GM19351 (cell line): ENCODE measurements at regions not wholly inside any gene's neighbourhood (a gene's known extent, or its start where the extent isn't known, plus 50 kb on each side); places are given as distances from the start of the nearest gene placed in this dataset.

Source experiments
- ATAC-seq: cut with Tn5 transposase; IDR thresholded peaks from one replicate; pipeline ENCODE4 v1.9.1; 2021; ENCODE audit warnings: mild to moderate bottlenecking, moderate library complexity; ENCODE audit not compliant: unreplicated experiment

DNA sequence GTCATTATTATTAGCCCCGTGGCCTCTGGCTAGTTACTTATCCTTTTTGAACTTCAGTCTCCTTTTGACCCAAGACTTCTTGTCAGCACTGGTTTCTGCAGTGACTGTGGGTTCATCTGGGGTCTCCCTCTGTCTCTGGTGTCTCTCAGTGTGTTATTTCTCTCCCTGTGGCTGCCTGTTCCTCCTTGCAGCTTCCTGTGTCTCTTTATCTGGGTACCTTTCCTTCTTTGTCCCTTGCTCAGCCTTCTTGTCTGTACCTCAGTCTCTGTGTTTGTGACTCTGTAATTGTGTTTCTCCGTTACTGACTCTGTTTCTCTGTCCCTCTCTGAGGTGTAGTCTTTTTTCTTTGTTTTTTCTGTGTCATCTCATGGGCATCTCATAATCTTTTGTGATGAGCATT is 102.6 kb upstream of the CDH11 start:
- ATAC-seq, result no peak

DNA sequence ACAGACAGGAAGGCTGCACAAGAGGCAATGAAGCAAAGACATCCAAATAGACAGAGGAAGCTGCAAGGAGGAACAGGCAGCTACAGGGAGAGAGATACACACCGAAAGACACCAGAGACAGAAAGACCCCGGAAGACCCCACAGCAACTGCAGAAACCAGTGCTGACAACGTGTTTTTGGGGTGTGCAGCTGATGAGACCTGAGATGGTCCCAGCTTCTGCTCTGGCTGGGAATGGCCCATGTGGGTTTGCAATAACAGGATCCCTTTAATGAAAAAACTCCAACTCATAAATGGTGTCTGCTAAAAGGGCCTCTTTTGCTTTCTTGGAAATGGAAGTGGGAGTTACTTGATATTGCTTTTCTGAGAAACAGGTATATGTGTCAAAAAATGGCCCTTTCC is 101.5 kb upstream of the CDH11 start:
- ATAC-seq, result no peak

DNA sequence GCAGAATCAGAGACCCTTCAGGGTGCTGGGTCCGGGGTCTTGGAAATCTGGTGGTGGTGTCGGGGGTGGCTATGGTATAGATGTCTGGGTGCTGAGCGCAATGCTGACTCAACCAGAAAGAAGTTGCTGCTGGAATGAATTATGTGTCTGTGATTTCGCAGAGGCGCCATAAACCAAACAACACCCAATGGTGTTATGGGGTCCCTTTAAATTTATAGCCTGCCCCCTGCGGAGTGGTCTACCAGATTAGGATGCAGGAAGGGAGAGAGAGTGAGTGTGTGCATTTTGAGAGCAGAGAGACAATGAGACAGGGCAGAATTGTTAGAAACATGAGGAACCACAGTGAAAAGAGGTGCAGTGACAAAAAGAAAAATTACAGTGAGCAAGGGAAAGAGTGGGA is 100.7 kb upstream of the CDH11 start:
- no peak for ATAC-seq

DNA sequence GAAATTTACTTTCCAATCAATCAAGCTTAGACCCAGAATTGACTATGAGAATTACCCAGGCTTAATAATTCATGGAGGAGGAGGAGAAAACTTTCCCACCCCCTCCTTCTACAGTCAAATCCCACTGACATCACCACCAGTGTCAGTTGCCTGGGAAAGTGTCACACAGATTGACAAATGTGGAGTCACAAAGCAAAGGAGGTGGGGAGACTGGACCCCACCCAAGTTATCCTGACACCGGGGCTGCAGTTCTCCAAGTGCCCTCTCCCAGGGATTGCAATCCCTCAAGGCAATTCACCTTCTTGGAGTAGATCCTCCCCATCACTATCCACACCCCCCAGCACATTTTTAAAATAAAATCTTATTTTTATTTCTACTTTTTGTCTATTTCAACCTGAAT is 100.2 kb upstream of the CDH11 start:
- no peak for ATAC-seq

DNA sequence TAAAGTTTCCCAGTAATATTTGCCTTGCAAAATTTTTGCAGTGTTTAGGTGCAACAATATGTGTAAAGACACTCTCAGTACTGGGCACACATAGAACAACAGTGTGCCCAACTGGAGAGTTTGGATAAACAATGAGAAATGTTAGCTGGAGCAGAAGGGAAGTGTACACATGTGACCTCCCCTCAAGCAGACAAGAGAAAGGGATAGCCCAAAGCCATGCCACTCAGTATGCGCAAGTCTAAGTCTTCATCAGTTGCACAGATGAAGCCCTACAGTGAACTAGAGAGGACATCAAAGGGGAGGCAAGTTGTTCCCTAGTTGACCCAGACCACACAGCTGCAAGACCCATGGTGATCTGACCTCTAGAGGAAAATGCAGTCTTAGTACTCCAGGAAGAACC is 97.9 kb upstream of the CDH11 start:
- no peak for ATAC-seq

DNA sequence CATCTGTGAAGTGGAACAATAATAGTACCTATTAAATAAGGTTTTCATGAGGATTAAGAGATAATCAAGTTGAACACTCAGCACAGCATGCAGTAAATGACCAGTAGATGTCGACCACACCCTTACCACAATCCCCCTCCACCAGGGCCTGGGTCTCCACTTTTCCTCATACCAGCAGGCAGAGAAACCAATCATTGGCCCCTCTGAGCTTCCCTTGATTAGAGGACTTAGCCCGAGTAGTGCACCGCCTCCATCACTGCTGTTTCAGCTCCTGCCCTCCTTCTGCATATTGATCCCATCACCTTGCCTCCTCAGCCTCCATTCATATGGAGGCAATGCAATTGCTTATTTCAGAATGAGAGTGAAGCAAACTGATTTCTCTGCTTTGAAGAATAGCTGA is 96.5 kb upstream of the CDH11 start:
- no peak for ATAC-seq

DNA sequence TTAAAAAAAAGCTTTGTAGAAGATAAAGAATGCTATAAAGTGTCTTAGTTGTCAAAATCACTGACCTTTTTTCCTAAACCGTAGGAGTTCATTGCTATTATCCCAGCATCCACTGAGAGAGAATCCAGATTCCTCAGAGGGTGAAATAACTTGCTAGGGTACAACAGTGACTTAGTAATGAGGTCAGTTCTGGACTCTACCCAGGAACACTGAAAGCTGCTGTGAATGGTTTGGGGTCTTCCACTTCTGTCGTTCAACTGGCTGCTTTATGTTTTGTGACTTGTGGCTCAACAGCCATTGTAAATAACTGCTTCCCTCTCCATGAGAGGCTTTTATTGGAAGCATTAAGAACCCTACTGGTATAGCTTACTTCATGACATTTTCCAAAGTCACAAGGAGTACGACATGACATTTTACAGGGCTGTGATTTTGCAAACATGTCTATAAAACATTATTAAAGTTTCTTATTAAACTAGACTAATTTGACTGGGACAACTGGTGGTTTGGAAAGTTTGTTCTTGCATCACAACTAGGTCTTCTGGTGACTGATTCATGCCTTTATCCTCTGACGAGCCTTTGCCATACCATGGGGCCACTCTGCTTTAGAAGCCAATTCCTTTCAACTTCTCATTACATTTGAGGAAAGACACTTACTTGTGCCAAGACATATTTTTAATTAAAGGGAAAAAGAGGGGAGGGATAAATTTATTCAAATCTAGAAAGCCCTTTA is 92.2 kb upstream of the CDH11 start:
- no peak for ATAC-seq

DNA sequence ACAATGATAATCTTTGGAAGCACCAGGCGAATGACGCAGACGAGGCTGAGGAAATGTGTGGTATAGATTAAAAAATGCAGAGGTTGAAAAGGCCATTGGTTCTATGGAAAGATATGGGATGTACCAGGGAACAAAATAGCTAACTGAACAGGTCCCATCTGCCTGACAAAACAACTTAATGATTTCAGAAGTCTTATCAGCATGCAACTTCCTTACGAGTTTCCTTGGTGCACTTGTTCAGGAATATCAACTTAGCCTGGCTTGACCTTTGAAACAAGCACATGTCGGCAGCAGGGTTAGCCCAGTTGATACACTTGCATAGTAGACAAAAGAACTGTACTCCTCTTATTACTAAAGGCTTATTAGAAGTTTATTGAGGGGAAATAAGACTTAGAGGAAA is 90.9 kb upstream of the CDH11 start:
- ATAC-seq, result no peak

DNA sequence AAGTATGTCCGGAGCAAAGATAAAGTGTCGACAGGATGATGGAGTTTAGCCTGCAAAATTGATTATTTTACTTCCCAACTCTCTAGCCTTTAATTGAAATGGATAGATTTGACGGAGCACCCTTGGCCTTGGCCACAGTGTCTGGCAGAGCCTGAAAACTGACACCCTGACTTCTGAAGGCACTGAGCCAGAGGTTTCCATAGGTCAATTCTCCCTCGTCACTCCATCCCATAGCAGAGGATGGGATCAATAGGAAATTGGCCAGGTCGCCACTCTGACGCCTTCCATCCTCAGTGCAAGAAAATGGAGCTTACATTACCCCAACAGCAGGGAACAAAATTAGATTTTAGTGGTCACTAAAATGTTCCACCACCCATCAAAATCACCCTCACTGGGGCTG is 90.4 kb upstream of the CDH11 start:
- no peak for ATAC-seq

DNA sequence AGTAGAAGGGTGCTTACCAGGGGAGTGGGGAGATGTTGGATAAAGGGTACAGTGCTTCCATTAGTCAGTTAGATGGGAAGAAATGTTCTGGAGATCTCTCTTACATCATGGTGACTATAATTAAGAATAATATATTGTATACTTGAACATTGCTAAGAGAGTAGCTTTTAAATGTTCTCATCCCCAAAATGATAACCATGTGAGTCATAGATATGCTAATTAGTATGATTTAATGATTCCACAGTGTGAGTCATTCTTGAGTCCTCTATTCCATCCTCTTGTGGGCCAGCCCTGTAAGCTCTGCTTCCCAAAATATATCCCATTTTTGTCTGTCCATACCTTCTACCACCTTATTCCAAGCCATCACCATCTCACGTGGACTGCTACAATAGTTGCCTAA is 80.6 kb upstream of the CDH11 start:
- no peak for ATAC-seq

DNA sequence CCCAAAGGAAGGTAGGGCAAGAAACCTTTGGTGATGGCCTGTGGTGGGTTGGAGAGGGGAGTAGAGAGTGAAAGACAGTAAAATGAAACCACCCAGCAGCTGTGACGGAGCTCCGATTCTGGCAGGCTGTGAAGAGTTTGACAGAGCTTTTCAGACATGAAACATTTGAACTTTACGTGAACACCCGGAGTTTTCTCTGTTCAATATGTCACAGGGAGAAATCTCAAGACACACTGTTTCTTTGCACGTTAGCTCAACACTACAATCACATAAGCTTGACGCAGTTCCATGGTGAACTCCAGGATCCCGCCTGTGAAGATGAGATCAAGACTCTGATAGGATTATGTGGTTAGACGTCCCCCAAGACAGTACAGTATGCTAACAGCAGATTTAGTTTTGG is 79.6 kb upstream of the CDH11 start:
- ATAC-seq, result no peak

DNA sequence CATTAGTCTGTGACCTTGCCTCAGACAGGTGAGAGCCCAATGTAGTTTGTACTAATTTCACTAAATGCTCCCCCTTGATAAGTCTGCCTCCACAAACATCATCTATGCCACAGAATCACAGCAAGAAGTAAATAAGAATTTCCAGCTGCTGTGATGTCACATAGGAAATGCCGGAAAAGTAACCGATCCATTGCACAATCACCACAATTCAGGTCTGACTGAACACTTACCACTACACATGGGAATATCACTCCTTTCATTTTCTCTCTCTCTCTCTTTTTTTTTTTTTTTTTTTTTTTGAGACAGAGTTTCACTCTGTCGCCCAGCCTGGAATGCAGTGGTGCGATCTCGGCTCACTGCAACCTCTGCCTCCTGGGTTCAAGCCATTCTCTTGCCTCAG is 79.0 kb upstream of the CDH11 start:
- ATAC-seq, result no peak

DNA sequence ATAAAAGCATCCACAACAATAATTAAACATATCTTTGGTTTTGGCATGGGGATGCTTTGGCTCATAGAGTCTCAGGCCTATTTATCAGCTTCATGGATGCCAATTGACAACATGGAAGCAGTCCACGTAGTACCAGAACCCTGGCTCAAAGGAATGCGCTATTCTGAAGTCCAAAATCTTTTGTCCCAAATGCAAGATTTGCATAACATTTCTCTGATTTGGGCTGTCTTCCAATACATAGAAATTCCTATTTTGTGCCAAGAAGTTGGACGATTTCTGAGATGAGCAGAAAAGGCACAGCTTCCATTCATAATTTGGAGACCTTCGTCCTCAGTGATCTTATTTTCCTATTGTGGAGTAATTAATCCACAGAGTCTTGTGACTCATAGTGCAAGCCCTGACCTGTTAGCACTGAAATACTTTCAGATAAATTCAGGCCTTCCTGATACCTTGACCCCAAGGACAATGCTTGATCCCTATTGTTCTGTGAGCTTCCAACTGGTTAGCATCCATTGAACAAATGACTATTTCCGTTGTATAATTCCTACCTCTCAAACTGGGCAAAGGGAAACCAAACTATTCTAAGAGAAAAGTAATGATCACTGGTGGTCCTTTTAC is 78.4 kb upstream of the CDH11 start:
- no peak for ATAC-seq

DNA sequence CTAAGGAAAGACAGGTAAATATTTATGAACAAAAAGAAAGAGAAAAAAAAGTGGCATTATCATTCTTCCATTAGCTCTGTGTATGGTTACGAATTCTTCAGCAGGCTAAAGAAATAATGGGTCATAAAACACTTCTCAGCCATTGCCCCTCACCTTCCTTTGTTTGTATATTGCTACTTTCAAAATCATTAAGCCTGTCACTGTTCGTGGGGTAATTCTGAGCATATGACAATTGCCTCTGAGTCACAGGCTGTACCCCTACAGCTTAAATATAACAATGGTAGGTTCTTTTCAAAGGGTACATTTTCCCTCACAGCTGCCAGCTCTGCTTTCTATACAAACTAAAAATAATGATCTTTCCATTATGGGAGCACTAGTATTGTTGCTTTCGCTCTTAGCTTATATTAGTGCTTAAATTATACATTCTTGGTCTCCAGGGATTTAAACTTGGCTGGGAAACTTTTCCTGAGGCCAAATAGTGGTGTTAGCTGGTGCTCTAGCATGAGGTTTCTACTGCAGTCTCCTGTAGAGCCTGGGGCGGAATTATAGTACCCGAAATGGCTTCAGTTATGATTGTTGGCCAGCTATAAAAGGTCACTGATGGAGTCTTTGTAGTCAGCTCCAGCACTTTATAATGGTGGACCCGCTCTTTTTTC is 74.7 kb upstream of the CDH11 start:
- ATAC-seq, result no peak

DNA sequence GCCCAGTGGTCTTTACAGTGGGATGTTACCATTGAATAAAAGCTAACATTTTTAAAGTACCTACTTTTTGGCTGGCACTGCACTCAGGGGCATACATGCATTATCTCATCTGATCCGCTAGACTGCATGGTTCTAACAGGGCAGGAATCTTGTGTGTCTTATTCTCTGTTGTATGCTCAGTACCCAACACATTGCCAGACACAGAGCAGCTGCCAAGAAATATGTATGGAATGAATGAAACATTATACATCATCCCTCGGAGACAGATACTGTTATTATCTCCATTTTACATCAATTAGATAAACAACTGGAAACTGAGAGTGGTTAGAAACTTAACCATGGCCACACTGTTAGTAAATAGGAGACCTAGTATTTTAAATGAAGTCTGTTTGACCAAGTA is 74.1 kb upstream of the CDH11 start:
- no peak for ATAC-seq

DNA sequence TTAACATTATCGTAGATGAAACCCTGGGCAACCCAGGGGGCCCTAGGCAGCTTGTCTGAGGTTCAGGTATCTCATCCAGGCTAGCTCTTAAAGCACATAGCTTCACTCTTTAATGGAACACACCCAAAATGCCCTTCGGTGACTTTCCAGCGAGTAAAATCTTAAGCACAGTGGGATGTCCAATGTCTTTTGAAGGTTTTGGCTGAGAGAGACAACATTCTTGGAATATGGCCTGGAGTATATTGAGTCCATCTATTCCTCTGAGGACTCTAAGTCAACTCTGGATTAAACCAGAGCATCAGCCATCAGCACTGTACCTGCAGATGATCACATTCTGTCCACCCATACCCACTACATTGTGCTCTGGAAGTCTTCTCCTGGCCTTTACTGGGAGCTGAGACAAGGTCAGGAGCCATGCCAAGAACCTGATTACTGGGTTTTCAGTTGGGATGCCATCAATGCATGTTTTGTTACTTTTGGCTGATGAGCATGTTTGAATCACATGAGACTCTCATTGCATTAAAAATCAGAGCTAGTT is 63.4 kb upstream of the CDH11 start:
- ATAC-seq, result no peak

DNA sequence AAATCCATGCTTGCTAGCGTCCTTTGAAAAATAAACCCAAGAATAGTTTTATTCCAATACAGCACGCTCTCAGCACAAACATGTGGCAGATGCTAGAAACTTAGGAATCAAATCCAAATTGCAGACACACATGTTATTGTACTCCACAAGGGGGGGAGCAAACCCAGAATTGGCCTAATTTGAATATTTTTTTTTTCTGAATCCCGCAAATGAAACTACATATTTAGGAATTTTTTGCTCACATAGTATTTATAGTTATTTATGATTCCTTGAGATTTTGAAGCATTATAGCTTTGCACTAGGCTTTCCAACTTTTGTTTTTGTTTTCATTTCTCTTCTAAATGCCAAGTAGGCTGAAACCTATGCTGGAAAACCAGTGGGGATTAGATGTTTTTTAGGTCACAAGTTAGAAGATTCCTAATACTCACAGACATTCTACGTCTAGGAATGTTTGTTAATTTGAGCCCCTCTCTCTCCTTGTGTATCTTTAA is 59.3 kb upstream of the CDH11 start:
- ATAC-seq, result no peak

DNA sequence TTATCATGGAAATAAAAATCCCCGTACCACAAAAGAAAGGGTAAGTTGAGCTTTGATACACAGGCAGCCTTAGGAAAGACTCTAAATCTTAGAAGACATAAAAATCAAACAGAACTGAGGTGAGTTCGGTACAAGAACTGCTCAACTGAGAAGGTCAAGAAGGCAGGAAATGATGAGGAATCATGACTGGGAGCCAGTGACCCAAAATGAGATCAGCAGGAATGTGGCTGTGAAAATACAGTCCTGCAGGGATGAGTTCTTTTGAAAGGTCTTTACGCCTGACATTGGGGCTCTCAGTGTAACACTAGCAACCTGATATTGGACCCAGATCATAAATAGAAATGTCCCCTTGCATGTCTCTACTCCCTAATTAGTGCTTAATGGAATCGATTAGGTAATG is 56.3 kb upstream of the CDH11 start:
- ATAC-seq, result no peak

DNA sequence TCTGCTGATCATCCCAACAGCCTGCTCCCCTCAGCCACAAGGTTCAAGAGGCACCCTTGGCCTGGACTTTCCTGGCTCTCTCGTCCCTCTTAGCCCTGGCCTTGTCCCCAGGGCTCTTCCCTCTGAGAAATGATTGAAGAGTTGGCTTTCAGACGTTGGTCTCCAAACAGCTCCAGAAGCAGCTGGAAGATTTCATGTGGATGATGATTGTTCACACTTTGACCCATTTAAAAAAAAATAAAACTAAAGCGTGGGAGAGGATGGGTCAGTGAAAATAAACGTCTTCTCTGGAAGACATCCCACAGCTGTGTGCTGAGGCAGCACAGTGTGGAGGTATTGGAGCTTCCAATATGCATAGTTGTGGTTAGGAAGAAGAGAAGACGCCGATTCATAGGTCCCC is 54.7 kb upstream of the CDH11 start:
- no peak for ATAC-seq

DNA sequence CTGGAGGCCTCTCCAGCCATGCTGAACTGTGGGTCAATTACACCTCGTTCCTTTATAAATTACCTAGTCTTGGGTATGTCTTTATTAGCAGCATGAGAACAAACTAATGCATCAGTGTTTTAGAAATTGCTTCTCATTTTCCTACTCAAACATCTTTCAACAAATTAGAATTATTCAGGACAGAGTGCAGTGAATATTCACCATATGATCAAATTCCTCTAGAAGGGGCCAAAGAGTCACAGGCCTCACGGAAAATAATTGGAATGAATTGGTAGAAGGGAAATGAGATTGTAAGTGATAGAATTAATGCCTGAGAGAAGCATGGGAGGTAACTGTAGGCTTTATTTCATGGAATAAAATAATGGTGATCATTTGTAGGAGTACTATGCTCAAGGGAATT is 50.5 kb upstream of the CDH11 start:
- ATAC-seq, result no peak
